Effector memory CD4-positive, alpha-beta T cell (primary cell): ENCODE measurements at regions not wholly inside any gene's neighbourhood (a gene's known extent, or its start where the extent isn't known, plus 50 kb on each side); places are given as distances from the start of the nearest gene placed in this dataset.

Source experiments
- DNase-seq, 3 donors: peaks; one replicate each; pipeline ENCODE4 v3.0.0-alpha.2; 2020
- H3K27ac ChIP-seq: 2 replicates; pipeline ENCODE4 v1.7.0; 2013; ENCODE audit warnings: mild to moderate bottlenecking, low read length, moderate library complexity; ENCODE audit not compliant: insufficient read depth, poor library complexity, severe bottlenecking
- H3K27me3 ChIP-seq: replicated peaks from 2 replicates; pipeline ENCODE4 v1.7.0; 2013; ENCODE audit warnings: mild to moderate bottlenecking, low read length; ENCODE audit not compliant: insufficient read depth, control insufficient read depth, poor library complexity, severe bottlenecking
- H3K36me3 ChIP-seq: 2 replicates; pipeline ENCODE4 v1.7.0; 2013; ENCODE audit warnings: mild to moderate bottlenecking, low read length, moderate library complexity; ENCODE audit not compliant: control insufficient read depth, insufficient read depth
- H3K4me1 ChIP-seq: 2 replicates; pipeline ENCODE4 v1.7.0; 2013; ENCODE audit warnings: low read length, mild to moderate bottlenecking; ENCODE audit not compliant: control insufficient read depth, insufficient read depth, poor library complexity, severe bottlenecking
- H3K4me3 ChIP-seq: 2 replicates; pipeline ENCODE4 v1.7.0; 2013; ENCODE audit warnings: low read length, low read depth, mild to moderate bottlenecking; ENCODE audit not compliant: insufficient read depth, poor library complexity, severe bottlenecking
- H3K9me3 ChIP-seq: 2 replicates; pipeline ENCODE4 v1.7.0; 2013; ENCODE audit warnings: mild to moderate bottlenecking, low read length, moderate library complexity; ENCODE audit not compliant: control insufficient read depth

- no peak overlapping the region for H3K4me3 ChIP-seq
- no peaks in the 10 kb centered on the region for H3K36me3 ChIP-seq
- no peak for DNase-seq
- H3K9me3 ChIP-seq, result no peaks in the 10 kb centered on the region
- H3K4me1 ChIP-seq, result no peaks in the 10 kb centered on the region
- no peak overlapping the region for H3K27ac ChIP-seq
- no peaks in the 10 kb centered on the region for H3K27me3 ChIP-seq
These were observed 350.9 kb downstream of the YTHDC2 start for GRCh38 chr5:113864437-113864836.

DNA sequence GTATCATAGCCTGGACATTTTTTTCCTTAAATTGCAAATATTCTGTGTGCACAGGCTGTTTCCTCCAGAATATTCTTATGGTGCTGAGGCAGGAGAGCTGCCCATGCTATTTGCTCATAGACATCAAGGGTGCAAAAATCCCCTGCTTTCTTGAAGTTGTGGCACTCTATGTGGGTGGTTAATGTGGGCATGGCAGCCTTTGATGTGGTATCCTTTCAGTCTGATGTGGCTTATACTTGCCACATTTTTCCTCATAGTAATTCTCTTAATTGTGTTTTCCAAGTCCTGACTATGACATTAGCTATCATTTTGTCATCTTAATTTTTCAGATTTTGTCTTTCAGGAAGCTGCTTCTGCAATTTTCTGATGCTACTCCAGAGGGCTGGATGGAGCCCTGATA, 353.3 kb downstream of the YTHDC2 start:
- Histone ChIP-seq H3K9me3 (no peaks in the 10 kb centered on the region), H3K27ac (no peak overlapping the region), H3K27me3 (no peaks in the 10 kb centered on the region), H3K4me1 (no peaks in the 10 kb centered on the region), H3K4me3 (no peak overlapping the region), H3K36me3 (no peaks in the 10 kb centered on the region)
- no peak for DNase-seq

- H3K4me1 ChIP-seq, result no peaks in the 10 kb centered on the region
- no peaks in the 10 kb centered on the region for H3K36me3 ChIP-seq
- H3K9me3 ChIP-seq, result no peaks in the 10 kb centered on the region
- no peaks in the 10 kb centered on the region for H3K27me3 ChIP-seq
- no peak for DNase-seq
- H3K27ac ChIP-seq, result no peak overlapping the region
- H3K4me3 ChIP-seq, result no peak overlapping the region
These were observed 356.1 kb downstream of the YTHDC2 start for GRCh38 chr5:113869611-113870010.

- H3K27ac ChIP-seq, result no peak overlapping the region
- H3K27me3 ChIP-seq, result no peaks in the 10 kb centered on the region
- DNase-seq, result no peak
These were observed 358.5 kb downstream of the YTHDC2 start for GRCh38 chr5:113871972-113872371.

DNA sequence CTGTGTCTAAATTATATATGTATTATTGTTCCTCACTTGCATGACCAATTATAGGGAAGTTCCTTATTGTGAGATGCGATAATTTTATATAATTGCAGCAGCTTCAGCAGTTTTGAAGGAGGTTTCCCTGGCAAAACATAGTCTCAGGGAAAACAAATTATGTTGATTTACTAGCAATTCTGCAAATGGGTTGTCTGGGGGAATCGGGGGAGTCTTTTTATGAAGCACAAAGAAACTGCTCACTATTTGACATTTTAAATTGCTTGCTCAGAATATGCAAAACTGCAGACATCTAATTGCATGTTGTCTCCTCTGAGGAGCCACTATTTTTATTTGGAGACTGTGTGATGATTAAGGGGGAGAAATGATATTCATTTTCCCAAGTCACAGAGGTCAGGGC, 361.6 kb downstream of the YTHDC2 start:
- DNase-seq, result no peak
- Histone ChIP-seq H3K9me3 (no peaks in the 10 kb centered on the region), H3K4me1 (no peaks in the 10 kb centered on the region), H3K4me3 (no peak overlapping the region), H3K27ac (no peak overlapping the region), H3K27me3 (no peaks in the 10 kb centered on the region), H3K36me3 (no peaks in the 10 kb centered on the region)

More at GRCh38 chr5:113871972-113872371, 358.5 kb downstream of the YTHDC2 start:
- Histone ChIP-seq H3K4me1 (no peaks in the 10 kb centered on the region), H3K4me3 (no peak overlapping the region), H3K9me3 (no peaks in the 10 kb centered on the region), H3K36me3 (no peaks in the 10 kb centered on the region)

GRCh38 chr5:113891491-113891890, 378.0 kb downstream of the YTHDC2 start:
- no peak for DNase-seq
- H3K27me3 ChIP-seq, result no peaks in the 10 kb centered on the region
- H3K4me3 ChIP-seq, result no peak overlapping the region
- no peaks in the 10 kb centered on the region for H3K9me3 ChIP-seq
- H3K4me1 ChIP-seq, result no peaks in the 10 kb centered on the region
- no peak overlapping the region for H3K27ac ChIP-seq
- H3K36me3 ChIP-seq, result no peaks in the 10 kb centered on the region

GRCh38 chr5:113896789-113897188, 383.3 kb downstream of the YTHDC2 start:
- Histone ChIP-seq H3K4me1 (no peaks in the 10 kb centered on the region), H3K36me3 (no peaks in the 10 kb centered on the region), H3K4me3 (no peak overlapping the region), H3K27me3 (no peaks in the 10 kb centered on the region), H3K9me3 (no peaks in the 10 kb centered on the region), H3K27ac (no peak overlapping the region)
- no peak for DNase-seq

GRCh38 chr5:113897748-113898147, 384.3 kb downstream of the YTHDC2 start:
- H3K27ac ChIP-seq, result no peak overlapping the region
- no peaks in the 10 kb centered on the region for H3K36me3 ChIP-seq
- no peaks in the 10 kb centered on the region for H3K27me3 ChIP-seq
- no peaks in the 10 kb centered on the region for H3K4me1 ChIP-seq
- H3K4me3 ChIP-seq, result no peak overlapping the region
- no peak for DNase-seq
- no peaks in the 10 kb centered on the region for H3K9me3 ChIP-seq

DNA sequence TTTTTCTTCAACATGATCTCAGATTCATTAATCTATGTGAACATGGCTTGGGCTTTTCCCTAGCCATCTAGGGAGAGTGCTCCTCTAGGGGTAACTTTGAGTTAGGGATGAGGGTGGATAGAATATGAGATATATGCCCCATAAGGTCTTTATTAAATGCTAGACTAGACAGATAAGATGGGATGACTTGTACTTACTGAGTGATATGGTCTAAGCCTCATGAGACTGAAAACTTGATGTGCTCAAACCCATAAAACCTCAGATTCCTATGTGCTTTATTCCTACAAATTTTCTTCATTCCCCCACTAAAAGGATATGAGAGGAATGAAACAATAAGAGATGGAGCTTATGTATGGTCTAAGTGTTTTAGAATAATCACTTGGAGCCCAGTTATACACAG, 386.6 kb downstream of the YTHDC2 start:
- Histone ChIP-seq H3K27ac (no peak overlapping the region), H3K9me3 (no peaks in the 10 kb centered on the region), H3K27me3 (no peaks in the 10 kb centered on the region), H3K36me3 (no peaks in the 10 kb centered on the region), H3K4me3 (no peak overlapping the region), H3K4me1 (no peaks in the 10 kb centered on the region)
- no peak for DNase-seq

DNA sequence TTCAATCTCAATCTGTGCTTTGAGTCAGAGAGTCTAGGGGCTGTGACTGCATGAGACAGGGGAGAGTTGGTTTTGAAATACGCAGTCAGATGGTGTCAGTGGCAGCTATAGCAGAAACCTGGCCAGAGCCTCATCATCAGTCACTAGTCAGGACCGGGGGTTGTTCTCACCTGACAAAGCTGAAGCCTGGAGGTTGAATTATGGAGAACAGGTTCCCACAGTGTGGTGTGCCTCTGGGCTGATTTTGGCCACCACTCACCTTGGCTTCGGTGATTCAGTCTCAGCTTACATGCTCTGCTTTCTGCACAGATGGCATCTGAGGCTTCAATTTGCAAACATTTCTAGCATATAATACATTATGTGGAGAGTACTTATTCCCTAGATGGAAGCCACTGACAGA, 387.3 kb downstream of the YTHDC2 start:
- Histone ChIP-seq H3K4me1 (no peaks in the 10 kb centered on the region), H3K27ac (no peak overlapping the region), H3K36me3 (no peaks in the 10 kb centered on the region), H3K9me3 (no peaks in the 10 kb centered on the region), H3K27me3 (no peaks in the 10 kb centered on the region), H3K4me3 (no peak overlapping the region)
- DNase-seq, result no peak

GRCh38 chr5:113901718-113902117, 388.2 kb downstream of the YTHDC2 start:
- H3K27ac ChIP-seq, result no peak overlapping the region
- DNase-seq, result no peak
- no peak overlapping the region for H3K4me3 ChIP-seq
- H3K36me3 ChIP-seq, result no peaks in the 10 kb centered on the region
- no peaks in the 10 kb centered on the region for H3K4me1 ChIP-seq
- H3K27me3 ChIP-seq, result no peaks in the 10 kb centered on the region
- H3K9me3 ChIP-seq, result no peaks in the 10 kb centered on the region
